CD4-positive, CD25-positive, alpha-beta regulatory T cell (primary cell): ENCODE measurements at regions not wholly inside any gene's neighbourhood (a gene's known extent, or its start where the extent isn't known, plus 50 kb on each side); places are given as distances from the start of the nearest gene placed in this dataset.

Source experiments
- ATAC-seq, 2 donors: fragments of 150-1000 bp; cut with Tn5 transposase; one replicate each; pipeline ENCODE4 v1.10.0; 2021; ENCODE audit warnings: low read depth in 2 of 2, moderate number of reproducible peaks in 2 of 2, moderate library complexity in 1 of 2
- DNase-seq, 3 donors: peaks; one replicate each; pipeline versions ENCODE4 v3.0.0 to v3.0.0-alpha.2; 2012 to 2022; ENCODE audit warnings: mixed read lengths in 1 of 3
- H3K27ac ChIP-seq: one replicate; pipeline ENCODE4 v1.7.0; 2013; ENCODE audit warnings: mild to moderate bottlenecking, low read length; ENCODE audit not compliant: insufficient read depth, poor library complexity, severe bottlenecking
- H3K27me3 ChIP-seq: one replicate; pipeline ENCODE4 v1.7.0; 2013; ENCODE audit warnings: low read length; ENCODE audit not compliant: control insufficient read depth, insufficient read depth
- H3K36me3 ChIP-seq: one replicate; pipeline ENCODE4 v1.7.0; 2013; ENCODE audit warnings: mild to moderate bottlenecking, low read length, moderate library complexity; ENCODE audit not compliant: control insufficient read depth, insufficient read depth
- H3K4me1 ChIP-seq: 2 replicates; pipeline ENCODE4 v1.7.0; 2013; ENCODE audit warnings: mild to moderate bottlenecking, low read length; ENCODE audit not compliant: insufficient read depth, control insufficient read depth, poor library complexity, severe bottlenecking
- H3K4me3 ChIP-seq: one replicate; pipeline ENCODE4 v1.7.0; 2013; ENCODE audit warnings: low read depth, mild to moderate bottlenecking, low read length, moderate library complexity
- H3K9me3 ChIP-seq, 2 experiments: 1 replicate in 1 of 2; 2 replicates in 1 of 2; pipeline ENCODE4 v1.7.0; 2013; ENCODE audit warnings: low read length in 2 of 2, mild to moderate bottlenecking in 1 of 2, moderate library complexity in 1 of 2; ENCODE audit not compliant: control insufficient read depth in 2 of 2
- H3K27ac Mint-ChIP-seq, 3 donors: one replicate each; pipeline ENCODE4 v1.8.0; 2020 to 2022; ENCODE audit warnings: mild to moderate bottlenecking in 3 of 3, mixed read lengths in 3 of 3, moderate library complexity in 2 of 3
- H3K27me3 Mint-ChIP-seq: one replicate; pipeline ENCODE4 v1.8.0; 2022; ENCODE audit warnings: mild to moderate bottlenecking, mixed read lengths
- H3K36me3 Mint-ChIP-seq: one replicate; pipeline ENCODE4 v1.8.0; 2020; ENCODE audit warnings: mixed read lengths
- H3K4me1 Mint-ChIP-seq, 4 donors: one replicate each; pipeline ENCODE4 v1.8.0; 2020 to 2022; ENCODE audit warnings: mixed read lengths in 4 of 4, mild to moderate bottlenecking in 1 of 4
- H3K4me3 Mint-ChIP-seq, 4 donors: one replicate each; pipeline ENCODE4 v1.8.0; 2020 to 2022; ENCODE audit warnings: mild to moderate bottlenecking in 4 of 4, mixed read lengths in 4 of 4, moderate library complexity in 3 of 4
- H3K9me3 Mint-ChIP-seq, 7 donors: one replicate each; pipeline ENCODE4 v1.8.0; 2020 to 2022; ENCODE audit warnings: mixed read lengths in 7 of 7, mild to moderate bottlenecking in 3 of 7, moderate library complexity in 2 of 7

DNA sequence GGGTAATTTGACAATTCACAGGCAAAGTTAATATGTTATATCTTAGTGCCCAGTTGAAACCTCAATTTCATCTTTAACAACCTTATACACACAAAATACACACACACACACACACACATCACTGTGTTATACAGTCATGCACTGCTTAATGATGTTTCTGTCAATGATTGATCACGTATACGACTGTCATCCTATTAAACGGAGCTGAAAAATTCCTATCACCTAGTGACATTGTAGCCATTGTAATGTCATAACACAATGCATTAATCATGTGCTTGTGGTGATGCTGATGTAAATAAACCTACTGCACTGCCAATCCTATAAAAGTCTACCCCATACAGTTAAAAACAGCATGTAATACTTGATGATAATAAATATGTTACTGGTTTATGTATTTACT is 64.8 kb upstream of the HLA-E start:
- Mint-ChIP-seq H3K27me3 (peaks cover 81% of the 10 kb centered on the region), H3K9me3 (peaks cover 0 to 12% (median 0%) of the 10 kb centered on the region in 7 donors), H3K4me1 (no peaks in the 10 kb centered on the region)

More for the DNA sequence above, 64.8 kb upstream of the HLA-E start:
- Histone ChIP-seq H3K36me3 (no peaks in the 10 kb centered on the region), H3K4me1 (no peaks in the 10 kb centered on the region), H3K27ac (no peak overlapping the region), H3K27me3 (peaks cover 29% of the 10 kb centered on the region), H3K4me3 (no peak overlapping the region), H3K9me3 (peaks cover 0 to 4% of the 10 kb centered on the region in 2 experiments)
- no peak for DNase-seq
- Mint-ChIP-seq H3K4me3 (no peak overlapping the region), H3K36me3 (no peaks in the 10 kb centered on the region), H3K27ac (no peak overlapping the region)
- ATAC-seq: no peak
